ENCODE measurements at regions not wholly inside any gene's neighbourhood (a gene's known extent, or its start where the extent isn't known, plus 50 kb on each side); places are given as distances from the start of the nearest gene placed in this dataset.

DNA sequence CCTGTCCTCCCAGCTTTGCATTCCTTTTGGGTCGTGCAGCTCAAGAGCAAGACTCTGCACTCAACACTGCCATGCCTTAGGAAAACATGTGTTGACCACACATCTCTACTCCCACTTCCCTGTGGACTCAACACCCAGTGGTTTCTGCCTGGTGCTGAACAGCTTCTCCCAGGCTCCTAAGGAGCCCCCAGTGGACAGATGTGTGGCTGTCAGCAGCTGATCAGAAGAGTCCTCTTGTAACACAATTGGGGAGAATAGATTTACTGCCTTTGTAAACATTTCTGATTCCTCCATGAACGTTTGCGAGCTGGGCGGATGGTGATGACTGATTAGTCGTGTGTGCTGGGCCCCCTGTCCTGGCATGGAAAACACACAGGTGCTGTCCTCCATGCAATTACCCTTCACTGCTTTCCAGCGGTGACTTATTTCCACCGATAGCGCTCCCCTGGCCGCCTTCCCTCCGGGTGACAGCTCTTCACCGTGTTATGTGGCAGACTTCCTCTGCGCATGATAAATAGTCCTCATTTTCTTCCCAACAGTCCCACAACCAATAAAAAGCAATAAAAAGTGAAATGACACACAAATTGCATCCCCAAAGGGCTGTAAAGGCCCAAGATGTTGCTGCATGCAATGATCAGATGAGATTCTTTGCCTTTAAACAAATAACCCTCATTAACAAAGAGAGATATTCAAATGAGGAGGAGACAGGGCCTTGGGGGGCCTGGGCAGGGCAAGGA, 249.4 kb upstream of the AJAP1 start:
- no peak overlapping the region for H3K27ac ChIP-seq
- peaks cover 4% of the 10 kb centered on the region for H3K27me3 ChIP-seq
- no peaks in the 10 kb centered on the region for H3K9me3 ChIP-seq
- TF ChIP-seq, protein P1, sequence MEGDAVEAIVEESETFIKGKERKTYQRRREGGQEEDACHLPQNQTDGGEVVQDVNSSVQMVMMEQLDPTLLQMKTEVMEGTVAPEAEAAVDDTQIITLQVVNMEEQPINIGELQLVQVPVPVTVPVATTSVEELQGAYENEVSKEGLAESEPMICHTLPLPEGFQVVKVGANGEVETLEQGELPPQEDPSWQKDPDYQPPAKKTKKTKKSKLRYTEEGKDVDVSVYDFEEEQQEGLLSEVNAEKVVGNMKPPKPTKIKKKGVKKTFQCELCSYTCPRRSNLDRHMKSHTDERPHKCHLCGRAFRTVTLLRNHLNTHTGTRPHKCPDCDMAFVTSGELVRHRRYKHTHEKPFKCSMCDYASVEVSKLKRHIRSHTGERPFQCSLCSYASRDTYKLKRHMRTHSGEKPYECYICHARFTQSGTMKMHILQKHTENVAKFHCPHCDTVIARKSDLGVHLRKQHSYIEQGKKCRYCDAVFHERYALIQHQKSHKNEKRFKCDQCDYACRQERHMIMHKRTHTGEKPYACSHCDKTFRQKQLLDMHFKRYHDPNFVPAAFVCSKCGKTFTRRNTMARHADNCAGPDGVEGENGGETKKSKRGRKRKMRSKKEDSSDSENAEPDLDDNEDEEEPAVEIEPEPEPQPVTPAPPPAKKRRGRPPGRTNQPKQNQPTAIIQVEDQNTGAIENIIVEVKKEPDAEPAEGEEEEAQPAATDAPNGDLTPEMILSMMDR (IDR thresholded peaks at IDR 0.05) = no peak
- H3K4me3 ChIP-seq (ENCODE audit: low read depth in 1 of 2, low read length in 1 of 2) = no peak overlapping the region
- H3K36me3 ChIP-seq = no peaks in the 10 kb centered on the region
- H3K4me1 ChIP-seq (ENCODE audit: control insufficient read depth in 1 of 2, insufficient read depth in 1 of 2, low read depth in 1 of 2, low read length in 1 of 2) = no peaks in the 10 kb centered on the region

DNA sequence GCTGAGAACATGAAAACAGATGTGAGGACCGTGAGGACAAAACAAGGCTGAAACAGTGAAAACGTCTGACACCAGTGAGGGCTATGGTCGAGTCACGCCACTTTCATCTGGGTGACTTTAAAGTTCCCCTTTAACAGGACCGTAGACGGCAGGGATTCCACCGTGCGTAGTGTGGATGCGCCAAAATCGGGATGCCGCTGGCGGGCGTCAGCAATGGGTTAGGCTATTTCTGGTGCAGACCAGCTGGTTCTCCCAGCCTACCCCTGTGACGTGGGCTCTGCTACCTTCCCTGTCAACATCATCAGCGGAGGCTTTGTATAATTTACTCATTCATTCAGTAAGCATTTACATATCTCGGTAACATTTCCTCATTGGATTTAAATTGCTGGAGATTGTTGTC, 246.6 kb upstream of the AJAP1 start:
- Histone ChIP-seq H3K4me1 (ENCODE audit: control insufficient read depth in 1 of 2, insufficient read depth in 1 of 2, low read depth in 1 of 2, low read length in 1 of 2) (no peaks in the 10 kb centered on the region), H3K4me3 (ENCODE audit: low read depth in 1 of 2, low read length in 1 of 2) (no peak overlapping the region), H3K36me3 (no peaks in the 10 kb centered on the region), H3K27ac (no peak overlapping the region), H3K9me3 (no peaks in the 10 kb centered on the region), H3K27me3 (peaks cover 4% of the 10 kb centered on the region)
- TF ChIP-seq, protein P1 (IDR thresholded peaks at IDR 0.05) = no peak

DNA sequence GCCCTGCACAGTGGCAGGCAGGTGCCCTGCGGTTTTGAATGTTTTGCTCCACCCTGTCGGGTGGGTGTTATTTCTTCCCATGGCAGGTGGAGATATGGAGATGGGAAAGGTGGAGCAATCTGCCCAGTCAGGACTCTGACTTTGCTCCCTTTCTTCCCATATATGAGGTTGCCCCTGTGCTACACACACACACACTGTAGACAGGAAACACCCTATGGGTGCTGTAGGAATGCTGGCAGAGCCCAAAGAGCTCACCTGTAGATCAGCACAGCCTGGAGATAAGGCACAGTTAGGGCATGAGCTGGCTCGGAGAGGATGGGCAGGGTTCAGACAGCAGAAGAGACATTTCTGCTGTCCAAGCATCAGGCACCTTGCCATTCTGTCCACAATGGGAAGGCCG, 246.0 kb upstream of the AJAP1 start:
- H3K9me3 ChIP-seq = no peaks in the 10 kb centered on the region
- H3K27me3 ChIP-seq = peaks cover 4% of the 10 kb centered on the region
- H3K4me3 ChIP-seq (ENCODE audit: low read depth in 1 of 2, low read length in 1 of 2) = no peak overlapping the region
- H3K27ac ChIP-seq = no peak overlapping the region
- H3K4me1 ChIP-seq (ENCODE audit: control insufficient read depth in 1 of 2, insufficient read depth in 1 of 2, low read depth in 1 of 2, low read length in 1 of 2) = no peaks in the 10 kb centered on the region
- no peaks in the 10 kb centered on the region for H3K36me3 ChIP-seq
- TF ChIP-seq, protein P1 (IDR thresholded peaks at IDR 0.05) = no peak

DNA sequence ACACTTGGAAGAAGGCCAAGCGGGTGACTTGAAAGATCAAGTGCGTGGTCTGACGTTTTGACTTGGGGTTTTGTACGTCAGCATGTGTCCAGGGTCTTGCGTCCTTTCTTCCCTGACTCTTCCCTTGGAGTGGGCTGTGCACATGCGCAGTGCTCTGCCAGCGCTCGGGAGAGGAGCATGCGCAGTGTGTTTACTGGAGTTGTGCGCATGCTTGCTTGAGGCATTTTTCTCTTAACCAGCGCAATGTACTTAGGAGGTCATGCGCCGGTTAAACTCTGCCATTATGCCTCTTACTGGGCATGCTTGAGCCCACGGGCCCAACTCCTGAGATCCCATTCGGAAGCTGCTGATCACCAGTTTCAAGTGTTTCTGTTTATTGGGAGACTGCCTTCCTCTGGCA, 242.5 kb upstream of the AJAP1 start:
- Histone ChIP-seq H3K27ac (no peak overlapping the region), H3K4me3 (ENCODE audit: low read depth in 1 of 2, low read length in 1 of 2) (no peak overlapping the region), H3K9me3 (no peaks in the 10 kb centered on the region), H3K4me1 (ENCODE audit: control insufficient read depth in 1 of 2, insufficient read depth in 1 of 2, low read depth in 1 of 2, low read length in 1 of 2) (no peaks in the 10 kb centered on the region), H3K36me3 (no peaks in the 10 kb centered on the region), H3K27me3 (no peaks in the 10 kb centered on the region)
- TF ChIP-seq, protein P1 (IDR thresholded peaks at IDR 0.05) = no peak

DNA sequence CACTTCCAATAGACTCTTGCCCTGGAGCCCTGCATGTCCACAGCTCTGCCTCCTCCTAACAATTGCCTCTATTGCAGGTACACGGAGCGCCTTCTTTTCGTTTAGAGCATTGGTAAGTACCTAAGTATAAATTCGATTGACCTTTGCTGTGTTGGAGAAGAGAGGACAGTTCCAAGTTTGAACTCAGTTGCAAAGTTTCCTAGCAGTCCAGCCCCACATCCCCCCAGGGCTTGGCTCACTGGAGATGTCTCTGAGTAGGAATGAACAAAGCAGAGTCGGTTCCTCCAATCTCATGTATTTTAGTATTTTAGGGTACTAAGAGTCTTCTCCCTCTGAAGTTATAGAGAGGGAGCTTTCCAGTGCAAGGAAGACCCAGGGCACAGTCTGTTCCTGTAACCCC, 238.9 kb upstream of the AJAP1 start:
- H3K27ac ChIP-seq = no peak overlapping the region
- no peaks in the 10 kb centered on the region for H3K4me1 ChIP-seq (ENCODE audit: control insufficient read depth in 1 of 2, insufficient read depth in 1 of 2, low read depth in 1 of 2, low read length in 1 of 2)
- no peaks in the 10 kb centered on the region for H3K36me3 ChIP-seq
- H3K9me3 ChIP-seq = no peaks in the 10 kb centered on the region
- no peaks in the 10 kb centered on the region for H3K27me3 ChIP-seq
- TF ChIP-seq, protein P1 (IDR thresholded peaks at IDR 0.05) = no peak
- no peak overlapping the region for H3K4me3 ChIP-seq (ENCODE audit: low read depth in 1 of 2, low read length in 1 of 2)

Data from neutrophil (primary cell).